GM19328 (cell line): ENCODE measurements at regions not wholly inside any gene's neighbourhood (a gene's known extent, or its start where the extent isn't known, plus 50 kb on each side); places are given as distances from the start of the nearest gene placed in this dataset.
A peak's percentile ranks its signal among the peaks of the same experiment; 100 is the strongest.

Experiments used
- ATAC-seq: cut with Tn5 transposase; IDR thresholded peaks from one replicate; pipeline ENCODE4 v1.9.1; 2021; ENCODE audit warnings: mild to moderate bottlenecking, moderate library complexity; ENCODE audit not compliant: unreplicated experiment

GRCh38 chr3:62975566-62975965 is 100.3 kb upstream of the CADPS start:
- no peak for ATAC-seq

- no peak for ATAC-seq
Measured at GRCh38 chr3:62981962-62982361, 106.7 kb upstream of the CADPS start.

GRCh38 chr3:62982795-62983455 is 107.7 kb upstream of the CADPS start:
- ATAC-seq: no peak

- ATAC-seq: no peak
Measured at GRCh38 chr3:62986061-62986460, 110.8 kb upstream of the CADPS start.

GRCh38 chr3:62987721-62988120 is 112.5 kb upstream of the CADPS start:
- ATAC-seq: peak; percentile 55

GRCh38 chr3:62990704-62991413 is 115.6 kb upstream of the CADPS start:
- no peak for ATAC-seq

- no peak for ATAC-seq
Measured at GRCh38 chr3:62992520-62992919, 117.3 kb upstream of the CADPS start.

GRCh38 chr3:62995119-62995518 is 119.9 kb upstream of the CADPS start:
- ATAC-seq: no peak

- no peak for ATAC-seq
Measured at GRCh38 chr3:62995530-62995929, 120.3 kb upstream of the CADPS start.

- no peak for ATAC-seq
Measured at GRCh38 chr3:62997369-62997768, 122.2 kb upstream of the CADPS start.

GRCh38 chr3:62999158-62999557 is 123.9 kb upstream of the CADPS start:
- ATAC-seq: no peak

GRCh38 chr3:62999791-63000190 is 124.6 kb upstream of the CADPS start:
- ATAC-seq: no peak

GRCh38 chr3:63004448-63004847 is 129.2 kb upstream of the CADPS start:
- no peak for ATAC-seq

GRCh38 chr3:63015614-63016309 is 140.5 kb upstream of the CADPS start:
- ATAC-seq: no peak

GRCh38 chr3:63022114-63022513 is 146.9 kb upstream of the CADPS start:
- ATAC-seq: no peak

- ATAC-seq: no peak
Measured at GRCh38 chr3:63026722-63027121, 151.5 kb upstream of the CADPS start.

GRCh38 chr3:63029326-63029725 is 154.1 kb upstream of the CADPS start:
- no peak for ATAC-seq

GRCh38 chr3:63029921-63030320 is 154.7 kb upstream of the CADPS start:
- no peak for ATAC-seq

- ATAC-seq: no peak
Measured at GRCh38 chr3:63030666-63031065, 155.4 kb upstream of the CADPS start.

GRCh38 chr3:63032881-63033280 is 157.7 kb upstream of the CADPS start:
- no peak for ATAC-seq

GRCh38 chr3:63034101-63034500 is 158.9 kb upstream of the CADPS start:
- ATAC-seq: no peak

GRCh38 chr3:63037116-63037515 is 161.9 kb upstream of the CADPS start:
- ATAC-seq: no peak
